GM18499 (cell line): ENCODE measurements at regions not wholly inside any gene's neighbourhood (a gene's known extent, or its start where the extent isn't known, plus 50 kb on each side); places are given as distances from the start of the nearest gene placed in this dataset.

Experiments used
- ATAC-seq: cut with Tn5 transposase; IDR thresholded peaks from one replicate; pipeline ENCODE4 v1.9.1; 2021; ENCODE audit warnings: moderate number of reproducible peaks; ENCODE audit not compliant: insufficient read depth, unreplicated experiment

DNA sequence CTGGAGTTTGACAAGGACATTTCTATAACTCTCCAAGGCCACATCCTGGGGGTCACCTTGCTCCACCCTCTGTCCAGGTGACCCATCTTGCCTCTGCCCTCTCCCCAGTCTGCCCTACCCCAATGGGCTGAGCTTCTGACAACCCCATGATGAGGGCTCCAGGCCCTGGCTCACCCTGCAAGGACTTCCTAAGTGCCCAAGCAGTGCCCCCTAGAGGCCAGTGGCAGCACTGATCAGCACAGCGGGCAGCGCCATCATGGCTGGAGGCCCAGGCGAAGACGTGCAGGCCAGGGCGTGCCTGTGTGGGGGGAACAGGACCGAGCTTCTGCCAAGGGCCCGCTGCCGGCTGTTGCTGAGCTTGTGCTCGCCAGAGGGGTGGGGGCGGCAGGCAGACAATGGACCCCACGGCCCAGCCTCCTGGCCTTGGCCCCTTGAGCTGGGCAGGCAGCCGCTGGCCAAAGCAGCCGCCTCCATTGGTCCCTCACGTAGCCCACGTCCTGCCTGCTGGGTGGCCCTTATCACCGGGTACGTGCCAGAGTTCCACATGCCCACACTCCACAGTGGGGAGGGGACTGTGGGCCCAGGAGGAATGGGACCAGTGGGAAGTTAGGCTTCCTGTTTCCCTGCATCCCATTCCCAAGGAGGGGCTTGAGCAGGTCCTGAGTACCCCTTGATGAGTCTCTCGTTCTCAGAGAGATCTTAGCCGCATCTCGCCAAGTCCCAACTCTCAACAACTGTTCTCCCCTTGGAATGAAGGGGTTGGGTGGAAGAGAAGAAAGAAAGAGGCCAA lies 64.3 kb downstream of the MRPL14 start:
- ATAC-seq, result no peak

DNA sequence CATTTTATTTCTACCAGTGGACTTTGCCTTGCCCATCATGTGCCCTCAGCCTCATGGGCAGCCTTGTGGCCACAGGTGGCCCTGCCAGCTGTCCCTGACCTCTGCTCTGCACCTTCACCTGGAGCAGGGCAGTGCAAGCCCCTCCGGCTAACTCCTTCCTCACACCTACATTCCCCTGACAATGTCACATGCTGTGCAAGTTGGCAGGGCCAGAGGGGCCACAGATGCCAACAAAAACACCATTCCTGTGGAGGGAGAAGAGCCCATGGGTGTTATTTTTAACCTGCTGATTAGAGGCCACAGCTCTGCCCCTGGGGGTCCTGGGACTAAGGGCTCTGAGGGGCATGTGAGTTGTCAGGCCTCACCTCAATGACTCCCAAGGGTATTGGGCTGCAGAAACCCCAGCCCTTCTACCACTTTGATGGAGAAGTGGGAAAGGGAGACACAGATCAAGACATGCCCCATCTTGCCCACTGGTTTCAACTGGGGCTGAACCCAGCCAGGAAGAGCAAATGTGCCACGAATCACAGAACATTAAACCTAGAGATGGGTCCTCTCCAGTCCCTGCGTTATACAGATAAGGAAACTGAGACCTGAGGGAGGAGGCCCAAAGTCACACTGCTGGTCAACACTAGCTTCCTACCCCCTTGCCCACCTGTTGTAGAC lies 65.0 kb downstream of the MRPL14 start:
- ATAC-seq, result no peak

DNA sequence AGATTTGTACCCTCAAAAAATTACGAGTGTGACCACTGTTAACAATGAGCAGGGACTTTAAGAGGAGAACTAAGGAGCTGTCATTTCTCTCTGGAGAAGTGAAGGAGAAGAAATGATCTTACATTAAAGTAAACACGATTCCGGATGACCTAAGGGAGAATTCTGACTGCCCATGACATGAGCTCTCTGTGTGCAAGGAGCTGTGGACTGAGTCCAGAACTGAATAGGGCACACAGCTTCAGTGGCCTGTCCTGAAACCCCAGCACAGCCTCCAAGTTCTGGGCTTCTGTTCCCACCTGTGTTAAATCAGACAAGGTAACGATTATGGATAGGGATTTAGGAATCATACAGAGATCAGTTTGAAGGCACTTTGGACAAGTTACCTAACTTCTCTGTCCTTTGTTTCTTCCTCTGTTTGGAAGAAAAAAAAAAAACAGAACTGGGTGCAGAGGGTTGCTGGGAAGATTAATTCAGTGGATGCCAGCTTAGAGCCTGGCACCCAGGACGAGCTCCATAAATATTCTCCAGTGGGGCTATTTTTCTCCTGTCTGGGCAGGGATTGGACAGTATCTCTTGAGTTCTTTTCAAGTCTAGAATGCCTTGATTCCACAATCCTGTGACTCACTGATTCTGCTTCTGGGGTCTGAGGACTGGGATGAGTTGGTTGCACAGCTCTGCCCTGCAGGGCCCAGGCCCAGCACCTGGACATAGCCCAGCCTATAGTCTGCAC lies 65.7 kb downstream of the MRPL14 start:
- no peak for ATAC-seq

DNA sequence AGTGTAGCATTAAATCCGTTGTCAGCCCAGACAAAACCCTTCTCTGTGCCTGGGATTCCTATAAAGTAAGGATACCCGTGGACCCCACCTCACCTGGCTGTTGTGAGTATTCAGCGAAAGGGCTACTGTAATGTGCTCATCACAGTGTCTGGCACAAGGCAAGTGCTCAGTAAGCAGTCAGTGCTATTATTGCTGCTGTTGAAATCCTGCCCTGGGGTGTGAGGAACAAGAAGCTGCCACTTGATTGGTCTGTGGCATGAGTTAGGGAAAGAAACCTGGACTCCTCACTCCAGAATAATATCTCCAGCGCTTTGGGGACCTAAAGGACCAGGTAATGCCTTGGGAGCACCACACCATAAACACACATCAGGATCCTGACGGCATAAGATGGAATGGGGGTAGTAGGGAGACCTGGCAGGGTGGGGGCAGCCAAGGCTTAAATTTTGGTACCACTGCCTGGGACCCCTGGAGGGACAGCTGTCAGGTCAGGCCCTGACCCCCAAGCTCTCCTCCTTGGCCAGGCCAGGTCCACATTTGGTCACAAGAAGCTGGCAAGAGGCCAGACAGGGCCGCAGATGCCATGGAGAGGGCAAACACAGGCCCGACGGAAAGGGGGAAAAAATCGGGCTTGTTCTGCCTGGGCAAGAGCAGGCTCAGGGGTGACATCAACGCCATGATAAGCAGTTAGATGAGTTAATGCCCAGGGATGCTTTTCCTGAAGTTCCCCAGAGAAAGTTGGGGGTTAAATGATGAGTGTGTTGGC lies 66.5 kb downstream of the MRPL14 start:
- ATAC-seq, result no peak

DNA sequence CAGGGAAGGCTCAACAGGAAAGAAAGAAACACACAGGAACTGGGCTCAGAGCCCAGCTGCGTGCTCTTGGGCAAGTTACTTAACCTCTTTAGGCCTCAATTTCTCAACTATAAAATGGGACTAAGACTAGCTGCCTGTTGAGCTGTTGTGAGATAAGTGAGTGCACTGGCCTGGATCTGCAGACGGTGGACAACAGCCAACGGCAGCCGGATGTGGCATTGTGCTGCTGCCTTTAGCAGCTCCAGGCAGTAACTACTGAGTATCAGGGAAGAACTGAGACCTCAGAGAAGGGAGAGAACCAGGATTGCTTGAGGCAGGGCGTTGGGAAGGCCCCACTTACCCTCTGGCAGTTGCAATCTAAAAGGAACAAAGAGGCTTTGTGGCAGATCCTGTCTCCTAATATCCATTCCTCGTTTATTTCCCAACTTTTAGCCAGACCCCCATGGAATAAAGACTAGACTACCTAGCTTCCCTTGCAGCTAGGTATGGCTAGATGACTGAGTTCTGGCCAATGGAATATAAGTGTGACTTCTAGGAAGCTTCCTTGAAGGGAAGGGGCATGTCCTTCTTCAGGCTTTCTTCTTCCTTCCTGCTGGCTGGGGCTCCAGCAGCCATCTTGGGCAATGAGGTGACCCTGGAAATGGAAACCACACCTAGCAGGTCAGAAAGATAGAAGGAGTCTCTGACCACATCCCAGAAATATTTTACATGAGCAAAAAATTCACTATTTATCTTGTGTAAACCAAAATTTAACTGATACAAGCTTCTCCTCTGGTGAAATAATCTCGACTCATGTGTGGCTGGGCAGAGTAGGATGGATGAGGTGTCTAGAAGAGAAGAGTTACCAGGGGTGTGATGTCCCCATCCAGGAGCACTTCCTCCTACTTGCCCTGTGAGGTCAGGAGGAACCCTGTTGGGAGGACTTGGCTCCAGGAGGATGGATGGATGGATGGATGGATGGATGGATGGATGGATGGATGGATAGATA lies 67.6 kb downstream of the MRPL14 start:
- no peak for ATAC-seq

DNA sequence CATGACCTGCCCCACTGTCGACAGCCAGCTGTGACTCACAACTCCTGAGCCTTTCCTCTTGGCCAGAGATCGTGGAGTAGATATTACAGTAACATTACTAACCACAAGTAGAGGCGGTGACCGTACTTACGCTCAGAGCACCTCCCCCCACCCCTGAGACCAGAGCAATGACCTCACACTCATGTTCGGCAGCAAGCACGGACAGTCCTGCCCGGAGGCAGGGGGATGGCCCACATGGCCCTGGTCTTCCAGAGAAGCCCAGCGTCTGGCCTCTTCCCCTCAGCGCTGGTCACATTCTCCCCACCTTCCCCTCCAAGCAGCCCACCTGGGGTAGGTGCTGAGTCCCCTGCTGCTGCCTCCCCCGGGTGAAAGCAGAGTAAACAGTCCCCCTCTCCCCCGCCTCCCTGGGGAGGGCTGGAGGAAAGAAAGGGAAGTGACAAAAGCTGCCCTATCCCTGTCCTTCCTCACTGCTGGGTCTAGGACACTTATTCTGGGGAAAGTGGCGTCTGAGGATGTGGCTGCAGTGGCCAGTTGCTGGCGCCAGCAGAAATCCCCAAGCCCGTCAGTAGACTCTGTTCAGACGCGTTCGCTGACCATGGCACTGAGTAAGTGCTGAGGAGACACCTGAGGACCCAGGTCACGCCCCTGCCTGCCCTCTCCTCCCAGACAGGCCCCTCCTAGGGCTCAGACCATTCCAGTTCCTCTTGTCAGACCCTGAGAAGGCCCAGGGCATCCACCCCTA lies 68.5 kb downstream of the MRPL14 start:
- ATAC-seq, result no peak

DNA sequence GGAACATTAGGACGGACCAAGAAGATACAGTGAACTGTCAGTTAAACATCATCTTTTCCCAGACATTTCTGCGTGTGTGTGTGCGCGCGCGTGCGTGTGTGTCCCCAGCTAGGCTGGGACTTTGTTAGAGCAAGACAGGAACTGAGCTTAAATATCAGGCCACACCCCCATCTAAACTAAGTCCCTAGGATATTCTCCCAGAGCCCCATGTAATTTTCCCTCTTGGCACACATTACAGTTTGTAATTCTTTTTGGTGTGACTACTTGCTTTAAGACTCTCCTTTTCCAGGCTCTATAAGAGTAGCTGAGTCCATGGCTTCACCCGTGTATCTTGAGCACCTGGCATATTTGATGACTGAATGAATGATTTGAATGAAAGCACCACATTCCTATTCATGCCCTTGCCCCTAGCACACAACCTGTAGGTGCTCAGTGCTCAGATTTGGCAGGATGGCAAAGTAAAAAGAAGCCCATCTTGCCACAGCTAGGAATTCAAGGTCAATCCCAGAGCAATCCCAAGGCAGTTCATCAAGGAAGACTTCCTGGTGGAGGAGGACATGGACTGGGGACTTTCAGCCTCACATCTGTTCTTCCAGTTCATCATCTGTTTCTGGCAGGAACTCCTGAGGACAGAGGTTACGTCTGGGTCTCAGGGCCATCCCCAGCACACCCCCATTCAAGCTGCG lies 69.2 kb downstream of the MRPL14 start:
- no peak for ATAC-seq

DNA sequence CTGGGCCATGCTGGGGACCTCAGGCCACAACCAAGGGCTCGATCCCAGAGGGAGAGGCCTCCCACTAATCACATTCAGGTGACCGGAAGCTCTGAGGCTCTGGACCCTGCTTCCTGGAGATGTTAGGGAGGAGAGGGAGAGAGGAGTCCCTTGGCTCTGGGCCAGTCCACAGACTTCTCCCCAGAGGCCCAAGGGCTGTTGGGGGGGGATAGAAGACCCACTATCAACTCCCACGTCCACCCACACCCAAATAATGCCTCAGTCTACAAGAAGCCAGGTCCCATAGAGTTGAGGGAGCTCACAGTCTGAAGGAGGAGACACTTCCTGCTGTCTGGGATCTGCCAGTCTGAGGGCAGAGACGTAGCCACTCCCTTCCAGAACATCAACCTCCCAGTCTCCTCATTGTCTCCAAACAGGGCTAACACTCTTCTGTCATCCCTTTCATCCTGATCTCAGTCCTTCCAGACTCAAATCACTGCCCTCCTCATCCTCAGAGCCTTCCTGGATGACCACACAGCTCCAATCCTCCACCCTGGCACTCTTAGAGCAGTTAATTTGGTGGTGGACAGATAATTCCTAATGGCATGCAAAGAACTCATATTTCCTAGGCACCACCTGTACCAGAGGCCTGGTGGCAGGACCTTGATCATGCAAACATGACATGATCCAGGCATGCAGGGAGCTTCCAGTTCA lies 69.9 kb downstream of the MRPL14 start:
- ATAC-seq, result no peak

DNA sequence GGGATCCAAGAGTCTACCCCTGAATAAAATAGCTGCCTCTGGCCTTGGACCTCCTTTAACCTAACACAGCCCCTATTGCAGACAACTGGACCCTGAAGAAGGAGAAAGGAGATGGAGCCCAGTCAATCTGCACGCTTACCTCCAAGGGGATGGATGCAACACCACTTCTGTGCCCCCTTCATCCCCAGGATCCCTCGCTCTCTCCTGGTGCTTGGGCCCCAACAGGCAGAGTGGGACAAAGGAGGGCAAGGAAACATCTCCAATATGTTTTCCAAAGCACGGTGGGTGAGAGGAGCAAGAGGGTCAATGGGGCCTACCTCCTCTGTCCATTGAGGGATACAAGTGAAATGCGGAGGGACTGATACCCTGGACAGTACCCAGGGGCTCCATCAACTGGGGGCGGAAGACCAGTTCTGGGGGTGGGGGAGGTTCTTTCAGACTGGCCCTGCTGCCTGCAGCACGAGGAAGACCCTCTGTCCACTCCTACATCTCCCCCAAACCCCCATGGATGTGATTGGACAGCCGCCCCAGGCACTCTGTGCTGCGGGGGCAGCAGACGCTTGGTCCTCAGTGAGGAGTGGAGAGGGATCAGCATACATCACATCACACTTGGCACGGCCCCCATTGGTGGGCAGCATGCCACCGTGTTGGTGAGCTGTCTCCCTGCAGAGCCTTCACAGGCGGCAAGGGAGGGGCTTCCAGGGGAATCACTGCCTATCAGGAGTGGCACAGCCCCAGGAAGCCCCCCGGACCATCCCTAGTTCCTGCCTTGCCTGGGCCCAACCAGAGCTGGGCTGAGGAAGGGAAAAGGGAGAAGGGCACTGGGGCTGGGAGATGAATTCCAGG lies 70.6 kb downstream of the MRPL14 start:
- ATAC-seq, result no peak

DNA sequence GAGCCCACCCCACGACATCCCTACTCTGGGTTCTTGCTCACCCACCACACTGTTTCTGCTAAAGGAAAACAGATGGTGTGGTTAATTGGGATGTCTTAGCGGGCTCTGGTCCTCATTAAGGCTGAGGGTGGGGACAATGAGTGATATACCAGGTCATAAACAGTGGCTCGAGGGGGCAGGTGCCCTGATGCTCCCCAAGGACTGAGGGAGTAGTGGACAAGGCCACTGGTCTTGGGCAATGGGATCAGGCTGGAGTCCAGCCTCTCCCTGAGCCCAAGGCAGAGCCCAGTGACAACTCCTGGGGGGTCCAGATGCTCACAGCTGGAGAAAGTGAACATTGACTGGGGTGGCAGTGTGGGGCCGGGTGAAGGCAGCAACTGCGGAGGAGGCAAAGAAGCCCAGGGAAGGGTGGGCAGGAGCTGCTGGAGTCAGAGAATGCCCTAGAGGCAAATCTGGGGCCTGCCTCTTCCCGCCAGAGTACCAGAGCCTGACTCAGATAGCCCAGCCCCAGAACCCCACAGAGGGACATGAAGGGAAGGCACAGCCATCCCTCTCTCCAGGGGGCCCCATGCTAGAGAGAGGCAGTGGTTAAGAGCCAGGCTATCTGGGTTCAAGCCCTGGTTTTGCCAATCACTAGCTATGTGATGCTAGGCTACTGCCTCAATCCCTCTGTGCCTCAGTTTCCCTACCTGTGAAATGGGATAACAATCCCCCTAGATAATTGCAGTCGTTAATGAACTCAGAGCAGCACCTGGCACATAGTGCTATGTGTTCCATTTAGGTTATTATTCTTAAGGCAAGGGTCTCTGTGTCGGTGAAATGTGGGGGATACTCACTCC lies 72.3 kb downstream of the MRPL14 start:
- no peak for ATAC-seq

DNA sequence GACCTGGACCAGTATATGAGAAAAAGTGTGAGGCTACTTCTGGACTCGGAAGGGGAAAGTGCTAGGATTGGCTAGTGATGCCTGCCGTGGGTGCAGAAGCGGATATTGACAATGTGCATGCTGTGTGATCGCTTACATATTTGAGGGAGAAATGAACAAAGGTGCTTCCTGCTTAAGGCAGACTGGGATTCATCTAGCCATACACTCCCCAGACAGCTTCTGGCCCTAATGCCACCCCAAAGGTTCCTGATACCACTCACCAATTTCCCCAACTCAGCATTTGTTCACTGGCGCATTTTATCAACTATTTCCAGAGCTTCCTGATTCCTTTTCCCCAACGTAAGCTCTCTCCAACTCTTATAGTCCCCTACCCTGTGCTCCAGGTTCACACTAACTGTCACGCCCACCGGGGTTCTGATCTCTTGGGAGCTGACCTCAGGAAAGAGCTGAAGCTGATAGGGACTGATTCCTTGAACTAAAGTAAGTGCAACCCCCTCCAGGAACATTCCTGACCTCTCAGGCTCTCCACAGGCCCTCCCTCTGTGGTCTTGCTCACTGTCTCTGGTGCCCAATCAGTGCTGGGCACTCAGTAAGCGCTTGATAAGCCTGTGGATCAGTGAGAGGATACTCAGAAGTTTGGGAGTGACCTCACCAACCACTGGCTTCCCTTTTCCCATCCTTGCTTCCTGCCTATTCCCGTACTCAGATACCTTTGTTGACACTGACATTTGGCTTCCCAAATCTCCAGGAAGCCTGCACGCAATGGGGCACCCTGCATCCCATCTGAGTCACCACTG lies 73.3 kb downstream of the MRPL14 start:
- no peak for ATAC-seq

DNA sequence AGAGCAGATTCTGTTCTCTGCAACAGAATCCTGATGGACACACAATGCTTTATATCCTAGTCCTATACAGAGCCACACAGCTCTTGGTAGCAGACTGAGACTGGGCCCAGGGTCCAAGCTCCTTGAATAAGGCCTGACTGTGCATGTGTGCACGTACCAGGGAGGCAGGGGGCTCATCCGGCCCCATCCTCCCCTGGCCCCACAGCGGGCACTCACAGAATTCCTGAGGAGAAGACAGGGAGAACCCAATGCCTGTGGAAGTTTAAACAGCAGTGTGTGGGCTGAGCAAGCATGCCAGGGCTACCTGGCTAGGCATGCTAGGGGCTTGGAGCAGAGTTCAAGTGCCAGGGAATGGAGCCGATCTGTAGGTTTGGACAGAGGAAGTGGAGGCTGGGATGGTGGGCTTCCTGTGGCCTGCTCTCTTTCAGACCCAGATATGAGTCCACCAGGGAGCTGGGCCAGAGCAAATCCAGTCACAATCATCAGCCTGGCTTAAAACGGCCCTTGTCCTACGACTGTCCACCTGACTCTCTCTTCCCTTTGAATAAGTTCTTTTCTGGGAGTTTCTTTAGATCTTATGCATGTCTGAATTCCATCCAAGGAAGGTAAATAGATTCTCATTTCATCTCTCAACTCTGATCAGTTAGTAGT lies 74.0 kb downstream of the MRPL14 start:
- ATAC-seq, result no peak

DNA sequence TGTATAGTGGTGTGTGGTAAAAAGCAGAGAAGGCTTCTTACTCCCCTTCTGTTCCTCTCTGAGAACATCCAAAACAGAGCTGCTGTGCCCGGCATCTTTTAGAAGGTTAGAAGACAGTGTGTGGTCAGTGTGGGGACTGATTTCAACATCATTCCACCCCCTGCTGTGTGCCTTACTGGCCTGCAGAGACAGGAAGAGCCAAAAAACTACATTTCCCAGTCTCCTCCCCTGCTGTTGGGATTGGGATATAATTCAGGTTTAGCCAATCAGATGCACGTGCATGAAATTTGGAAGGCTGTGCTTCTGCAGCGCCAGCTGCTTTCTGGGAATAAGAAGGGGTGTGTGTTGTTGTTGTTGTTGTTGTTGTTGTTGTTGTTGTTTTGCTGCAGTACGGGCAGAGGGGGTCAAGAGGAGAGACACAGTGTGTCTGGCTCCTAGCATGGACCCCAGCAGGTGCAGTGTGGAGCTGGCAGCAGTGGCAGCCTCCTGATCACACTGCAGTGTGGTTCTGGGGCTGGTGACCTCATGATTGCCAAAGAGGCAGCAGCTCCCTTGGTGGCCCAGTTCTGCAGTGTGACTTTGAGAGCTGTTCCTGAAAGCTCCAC lies 74.7 kb downstream of the MRPL14 start:
- no peak for ATAC-seq

DNA sequence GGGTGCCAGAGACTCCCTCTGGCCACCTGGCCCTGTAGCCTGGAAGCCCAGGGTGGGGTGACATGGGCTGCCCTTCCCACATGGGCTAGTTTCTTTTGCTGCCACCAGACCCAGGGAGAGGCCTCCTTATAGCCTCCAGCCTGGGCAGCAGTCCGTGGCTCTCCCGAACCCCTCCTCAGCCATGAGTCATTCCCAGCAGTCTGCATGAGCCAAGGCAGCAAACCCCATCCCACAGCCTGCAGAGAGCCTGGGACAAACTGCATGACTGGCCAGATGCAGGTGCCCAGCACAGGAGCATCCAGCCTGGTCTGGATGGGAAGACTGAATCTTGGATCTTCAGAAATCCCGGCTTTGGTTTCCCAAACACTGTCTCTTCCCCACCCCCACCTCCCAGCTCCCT lies 75.7 kb downstream of the MRPL14 start:
- ATAC-seq, result no peak
